CD4-positive, CD25-positive, alpha-beta regulatory T cell (primary cell): ENCODE measurements at regions not wholly inside any gene's neighbourhood (a gene's known extent, or its start where the extent isn't known, plus 50 kb on each side); places are given as distances from the start of the nearest gene placed in this dataset.

Experiments
- ATAC-seq, 2 donors: fragments of 150-1000 bp; cut with Tn5 transposase; one replicate each; pipeline ENCODE4 v1.10.0; 2021; ENCODE audit warnings: low read depth in 2 of 2, moderate number of reproducible peaks in 2 of 2, moderate library complexity in 1 of 2
- DNase-seq, 3 donors: peaks; one replicate each; pipeline versions ENCODE4 v3.0.0 to v3.0.0-alpha.2; 2012 to 2022; ENCODE audit warnings: mixed read lengths in 1 of 3
- H3K27ac ChIP-seq: one replicate; pipeline ENCODE4 v1.7.0; 2013; ENCODE audit warnings: mild to moderate bottlenecking, low read length; ENCODE audit not compliant: insufficient read depth, poor library complexity, severe bottlenecking
- H3K27me3 ChIP-seq: one replicate; pipeline ENCODE4 v1.7.0; 2013; ENCODE audit warnings: low read length; ENCODE audit not compliant: control insufficient read depth, insufficient read depth
- H3K36me3 ChIP-seq: one replicate; pipeline ENCODE4 v1.7.0; 2013; ENCODE audit warnings: mild to moderate bottlenecking, low read length, moderate library complexity; ENCODE audit not compliant: control insufficient read depth, insufficient read depth
- H3K4me1 ChIP-seq: 2 replicates; pipeline ENCODE4 v1.7.0; 2013; ENCODE audit warnings: mild to moderate bottlenecking, low read length; ENCODE audit not compliant: insufficient read depth, control insufficient read depth, poor library complexity, severe bottlenecking
- H3K4me3 ChIP-seq: one replicate; pipeline ENCODE4 v1.7.0; 2013; ENCODE audit warnings: low read depth, mild to moderate bottlenecking, low read length, moderate library complexity
- H3K9me3 ChIP-seq, 2 experiments: 1 replicate in 1 of 2; 2 replicates in 1 of 2; pipeline ENCODE4 v1.7.0; 2013; ENCODE audit warnings: low read length in 2 of 2, mild to moderate bottlenecking in 1 of 2, moderate library complexity in 1 of 2; ENCODE audit not compliant: control insufficient read depth in 2 of 2
- H3K27ac Mint-ChIP-seq, 3 donors: one replicate each; pipeline ENCODE4 v1.8.0; 2020 to 2022; ENCODE audit warnings: mild to moderate bottlenecking in 3 of 3, mixed read lengths in 3 of 3, moderate library complexity in 2 of 3
- H3K27me3 Mint-ChIP-seq: one replicate; pipeline ENCODE4 v1.8.0; 2022; ENCODE audit warnings: mild to moderate bottlenecking, mixed read lengths
- H3K36me3 Mint-ChIP-seq: one replicate; pipeline ENCODE4 v1.8.0; 2020; ENCODE audit warnings: mixed read lengths
- H3K4me1 Mint-ChIP-seq, 4 donors: one replicate each; pipeline ENCODE4 v1.8.0; 2020 to 2022; ENCODE audit warnings: mixed read lengths in 4 of 4, mild to moderate bottlenecking in 1 of 4
- H3K4me3 Mint-ChIP-seq, 4 donors: one replicate each; pipeline ENCODE4 v1.8.0; 2020 to 2022; ENCODE audit warnings: mild to moderate bottlenecking in 4 of 4, mixed read lengths in 4 of 4, moderate library complexity in 3 of 4
- H3K9me3 Mint-ChIP-seq, 7 donors: one replicate each; pipeline ENCODE4 v1.8.0; 2020 to 2022; ENCODE audit warnings: mixed read lengths in 7 of 7, mild to moderate bottlenecking in 3 of 7, moderate library complexity in 2 of 7

DNA sequence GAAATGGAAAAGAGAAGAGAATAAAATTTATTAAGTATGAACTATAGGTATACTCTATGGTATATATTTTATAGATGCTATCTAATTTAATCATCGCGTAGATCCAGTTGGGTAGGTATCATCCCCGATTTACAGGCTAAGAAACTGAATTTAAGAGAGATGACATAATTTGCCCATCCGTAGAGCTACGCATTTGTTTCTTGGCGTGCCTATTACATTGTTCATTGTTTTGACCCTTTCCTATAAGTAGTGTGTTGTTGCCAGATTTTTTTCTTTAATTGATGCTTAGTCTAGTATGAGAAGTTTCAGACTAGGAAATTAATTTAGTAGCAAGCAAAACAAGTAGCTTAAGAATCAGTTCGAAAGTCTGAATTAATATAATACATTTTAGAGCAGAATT, 205.7 kb upstream of the NPSR1 start:
- H3K4me1 ChIP-seq: no peaks in the 10 kb centered on the region
- no peak overlapping the region for H3K4me3 ChIP-seq
- Mint-ChIP-seq H3K9me3 (peaks cover 0 to 7% (median 2%) of the 10 kb centered on the region in 7 donors), H3K36me3 (no peaks in the 10 kb centered on the region), H3K27ac (no peak overlapping the region), H3K27me3 (no peaks in the 10 kb centered on the region), H3K4me1 (no peaks in the 10 kb centered on the region), H3K4me3 (no peak overlapping the region)
- no peaks in the 10 kb centered on the region for H3K27me3 ChIP-seq
- no peak for DNase-seq
- no peaks in the 10 kb centered on the region for H3K36me3 ChIP-seq
- ATAC-seq: no peak
- no peaks in the 10 kb centered on the region for H3K9me3 ChIP-seq
- no peak overlapping the region for H3K27ac ChIP-seq

DNA sequence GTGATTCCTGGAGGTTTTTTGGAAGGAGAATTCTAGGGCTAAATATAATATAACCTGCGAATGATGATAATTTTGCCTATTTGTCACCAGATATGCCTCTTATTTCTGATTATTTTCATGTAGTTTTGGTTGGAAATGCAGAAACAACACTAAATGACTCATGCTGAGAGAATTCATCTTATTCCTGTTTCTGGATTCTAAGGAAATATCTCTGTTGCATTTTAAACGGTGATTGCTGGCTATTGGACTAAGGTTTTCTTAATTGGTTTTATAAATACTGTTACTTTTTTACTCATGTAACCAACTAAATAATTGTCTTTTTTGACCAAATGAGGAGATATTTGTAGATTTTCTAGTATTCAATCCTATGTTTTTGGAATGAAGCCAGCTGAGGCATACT, 204.9 kb upstream of the NPSR1 start:
- no peaks in the 10 kb centered on the region for H3K4me1 ChIP-seq
- Mint-ChIP-seq H3K9me3 (peaks cover 0 to 4% (median 2%) of the 10 kb centered on the region in 7 donors), H3K4me1 (no peaks in the 10 kb centered on the region), H3K4me3 (no peak overlapping the region), H3K27me3 (no peaks in the 10 kb centered on the region), H3K27ac (no peak overlapping the region), H3K36me3 (no peaks in the 10 kb centered on the region)
- DNase-seq (no peak), ATAC-seq (no peak)
- no peak overlapping the region for H3K27ac ChIP-seq
- H3K4me3 ChIP-seq: no peak overlapping the region
- H3K9me3 ChIP-seq: no peaks in the 10 kb centered on the region
- H3K27me3 ChIP-seq: no peaks in the 10 kb centered on the region
- H3K36me3 ChIP-seq: no peaks in the 10 kb centered on the region

DNA sequence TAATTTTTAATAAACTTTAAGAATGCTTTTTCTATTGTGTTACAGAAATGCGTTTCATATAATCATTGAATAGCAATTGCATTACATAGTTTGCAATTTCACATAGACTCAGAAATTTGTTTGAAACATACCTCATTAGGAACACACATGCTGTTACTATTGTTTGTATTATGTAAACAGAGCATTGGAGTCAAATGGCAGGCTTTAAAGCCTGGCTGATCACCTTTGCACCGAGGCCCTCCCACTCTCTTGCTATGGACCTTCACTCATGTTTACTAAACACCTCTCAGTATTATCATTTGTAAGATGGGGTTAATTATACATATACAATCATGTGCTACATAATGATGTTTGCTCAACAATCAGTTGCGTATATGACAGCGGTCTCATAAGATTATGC, 203.6 kb upstream of the NPSR1 start:
- Mint-ChIP-seq H3K4me3 (no peak overlapping the region), H3K27ac (no peak overlapping the region), H3K4me1 (no peaks in the 10 kb centered on the region), H3K9me3 (peaks cover 0 to 4% (median 2%) of the 10 kb centered on the region in 7 donors), H3K27me3 (no peaks in the 10 kb centered on the region), H3K36me3 (no peaks in the 10 kb centered on the region)
- Histone ChIP-seq H3K36me3 (no peaks in the 10 kb centered on the region), H3K4me3 (no peak overlapping the region), H3K27me3 (no peaks in the 10 kb centered on the region), H3K9me3 (no peaks in the 10 kb centered on the region), H3K4me1 (no peaks in the 10 kb centered on the region), H3K27ac (no peak overlapping the region)
- DNase-seq (no peak), ATAC-seq (no peak)

DNA sequence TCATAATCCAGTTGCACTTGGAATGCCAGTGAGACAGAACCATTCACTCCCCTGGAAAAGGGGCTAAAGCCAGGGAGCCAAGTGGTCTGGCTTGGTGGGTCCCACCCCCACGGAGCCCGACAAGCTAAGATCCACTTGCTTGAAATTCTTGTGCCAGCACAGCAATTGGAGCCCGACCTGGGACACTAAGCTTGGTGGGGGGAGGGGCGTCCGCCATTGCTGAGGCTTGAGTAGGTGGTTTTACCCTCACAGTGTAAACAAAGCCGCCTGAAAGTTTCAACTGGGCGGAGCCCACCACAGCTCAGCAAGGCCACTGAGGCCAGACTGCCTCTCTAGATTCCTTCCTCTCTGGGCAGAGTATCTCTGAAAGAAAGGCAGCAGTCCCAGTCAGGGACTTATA, 200.7 kb upstream of the NPSR1 start:
- no peaks in the 10 kb centered on the region for H3K9me3 ChIP-seq
- Mint-ChIP-seq H3K4me3 (no peak overlapping the region), H3K36me3 (no peaks in the 10 kb centered on the region), H3K27me3 (no peaks in the 10 kb centered on the region), H3K9me3 (peaks cover 0 to 6% (median 4%) of the 10 kb centered on the region in 7 donors), H3K27ac (no peak overlapping the region), H3K4me1 (no peaks in the 10 kb centered on the region)
- no peaks in the 10 kb centered on the region for H3K36me3 ChIP-seq
- DNase-seq (no peak), ATAC-seq (no peak)
- H3K4me3 ChIP-seq: no peak overlapping the region
- H3K27me3 ChIP-seq: no peaks in the 10 kb centered on the region
- H3K4me1 ChIP-seq: no peaks in the 10 kb centered on the region
- H3K27ac ChIP-seq: no peak overlapping the region

DNA sequence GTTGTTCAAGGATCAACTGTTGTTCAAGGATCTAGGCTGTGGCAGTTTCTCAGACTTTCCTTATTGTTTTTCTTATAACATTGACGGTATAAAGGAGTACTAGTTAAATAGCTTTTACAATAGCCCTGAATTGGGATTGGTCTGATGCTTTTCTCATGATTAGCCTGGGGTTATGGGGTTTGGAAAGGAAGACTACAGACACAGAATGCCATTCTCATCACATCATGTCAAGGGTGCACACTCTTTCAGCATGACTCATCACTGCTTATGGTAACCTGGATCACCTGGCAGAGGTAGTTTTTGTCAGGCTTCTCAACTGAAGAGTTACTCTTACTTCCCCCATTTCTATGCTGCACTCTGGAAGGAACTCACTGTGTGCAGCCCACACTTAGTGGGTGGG, 194.2 kb upstream of the NPSR1 start:
- no peak overlapping the region for H3K27ac Mint-ChIP-seq
- ATAC-seq (no peak), DNase-seq (no peak)
- no peak overlapping the region for H3K4me3 Mint-ChIP-seq
- peaks cover 0 to 7% (median 4%) of the 10 kb centered on the region in 7 donors for H3K9me3 Mint-ChIP-seq
- H3K36me3 Mint-ChIP-seq: no peaks in the 10 kb centered on the region
- Histone ChIP-seq H3K4me3 (no peak overlapping the region), H3K9me3 (no peaks in the 10 kb centered on the region), H3K27me3 (no peaks in the 10 kb centered on the region), H3K36me3 (no peaks in the 10 kb centered on the region), H3K27ac (no peak overlapping the region), H3K4me1 (no peaks in the 10 kb centered on the region)
- H3K27me3 Mint-ChIP-seq: no peaks in the 10 kb centered on the region
- no peaks in the 10 kb centered on the region for H3K4me1 Mint-ChIP-seq

DNA sequence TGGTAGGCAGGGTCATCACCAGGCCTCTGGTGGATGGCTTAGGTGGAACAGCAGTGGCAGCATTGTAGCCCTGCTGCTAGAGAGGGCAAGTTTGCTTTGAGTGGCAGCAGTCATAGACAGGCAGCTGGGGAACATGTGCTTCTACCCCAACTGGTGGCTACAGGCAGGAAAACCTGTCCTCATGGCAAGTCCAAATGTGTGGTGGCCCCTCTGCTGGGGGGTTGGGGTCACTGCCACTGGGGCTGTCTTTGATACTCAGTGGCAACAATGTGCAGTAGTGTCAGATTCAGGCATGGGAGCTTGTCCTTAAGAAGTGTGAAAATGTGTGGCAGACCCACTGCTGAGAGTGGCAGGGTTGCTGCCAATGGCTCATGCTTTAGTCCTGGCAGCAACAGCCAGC, 186.2 kb upstream of the NPSR1 start:
- Mint-ChIP-seq H3K36me3 (no peaks in the 10 kb centered on the region), H3K4me3 (no peak overlapping the region), H3K9me3 (peaks cover 0 to 18% (median 7%) of the 10 kb centered on the region in 7 donors), H3K4me1 (no peaks in the 10 kb centered on the region), H3K27ac (no peak overlapping the region), H3K27me3 (no peaks in the 10 kb centered on the region)
- Histone ChIP-seq H3K4me3 (no peak overlapping the region), H3K4me1 (no peaks in the 10 kb centered on the region), H3K9me3 (peaks cover 6 to 7% of the 10 kb centered on the region in 2 experiments), H3K27me3 (no peaks in the 10 kb centered on the region), H3K27ac (no peak overlapping the region), H3K36me3 (no peaks in the 10 kb centered on the region)
- no peak for DNase-seq
- no peak for ATAC-seq

DNA sequence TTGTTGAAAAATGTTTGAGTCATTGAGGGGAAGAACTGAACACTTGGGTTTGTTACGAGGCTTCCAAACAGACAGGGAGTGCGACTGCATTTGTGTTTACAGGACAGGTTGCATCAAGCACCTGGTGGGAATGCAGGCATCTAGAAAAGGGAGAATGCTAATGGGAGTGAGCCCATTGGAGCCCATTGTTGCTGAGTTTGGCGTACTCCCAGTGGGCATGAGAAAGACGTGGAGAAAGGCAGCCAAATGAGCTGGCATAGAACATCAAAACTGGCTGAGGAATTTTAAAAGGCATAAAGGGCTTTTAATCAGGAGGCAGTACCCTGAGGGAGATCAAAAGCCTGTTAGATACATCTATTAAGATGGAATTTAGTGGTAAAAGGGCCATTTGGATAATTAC, 171.6 kb upstream of the NPSR1 start:
- Histone ChIP-seq H3K9me3 (no peaks in the 10 kb centered on the region), H3K4me1 (no peaks in the 10 kb centered on the region), H3K36me3 (no peaks in the 10 kb centered on the region), H3K27me3 (no peaks in the 10 kb centered on the region), H3K4me3 (no peak overlapping the region), H3K27ac (no peak overlapping the region)
- no peak for ATAC-seq
- Mint-ChIP-seq H3K4me3 (no peak overlapping the region), H3K36me3 (no peaks in the 10 kb centered on the region), H3K9me3 (peaks cover 0 to 19% (median 7%) of the 10 kb centered on the region in 7 donors), H3K27me3 (no peaks in the 10 kb centered on the region), H3K27ac (no peak overlapping the region), H3K4me1 (peaks cover 0 to 4% (median 0%) of the 10 kb centered on the region in 4 donors)
- DNase-seq: no peak

DNA sequence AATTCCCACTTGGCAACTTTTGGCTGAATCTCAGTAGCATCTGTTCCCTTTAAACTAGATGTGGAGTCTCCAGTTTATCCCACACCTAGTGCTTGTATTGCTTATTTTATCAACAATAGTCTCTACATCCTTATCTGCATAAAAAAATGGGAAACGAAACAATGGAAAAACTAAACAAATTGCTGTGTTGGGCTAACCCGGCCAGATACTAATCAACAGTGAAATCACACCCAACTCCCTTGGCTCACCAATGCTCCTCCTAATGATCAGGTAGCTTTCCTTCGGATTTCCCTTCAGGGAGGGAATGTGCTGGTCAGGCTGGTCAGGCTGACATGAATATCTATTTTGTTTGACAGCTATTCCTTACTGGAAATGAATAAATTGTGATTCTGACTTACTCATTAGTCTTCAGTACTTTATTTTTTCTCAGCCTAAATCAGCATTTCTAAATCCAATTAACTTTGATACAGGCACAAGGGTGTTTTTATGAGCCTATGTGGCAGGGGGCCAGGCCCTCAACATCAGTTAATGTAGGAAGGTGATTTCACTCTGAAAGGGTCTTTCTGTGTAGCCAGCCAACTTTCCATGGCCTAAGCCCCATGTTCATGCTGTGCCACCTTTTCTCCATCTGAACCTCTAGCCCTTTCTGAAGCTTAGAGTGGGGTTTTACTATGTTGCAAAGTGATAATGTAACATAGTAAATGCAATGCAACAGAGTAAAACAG, 170.5 kb upstream of the NPSR1 start:
- no peaks in the 10 kb centered on the region for H3K36me3 Mint-ChIP-seq
- Histone ChIP-seq H3K27ac (no peak overlapping the region), H3K27me3 (no peaks in the 10 kb centered on the region)

More for the DNA sequence above, 170.5 kb upstream of the NPSR1 start:
- Mint-ChIP-seq H3K27me3 (no peaks in the 10 kb centered on the region), H3K4me3 (no peak overlapping the region), H3K27ac (no peak overlapping the region), H3K9me3 (peaks cover 1 to 19% (median 7%) of the 10 kb centered on the region in 7 donors), H3K4me1 (peaks cover 0 to 4% (median 0%) of the 10 kb centered on the region in 4 donors)
- DNase-seq: no peak
- no peak for ATAC-seq
- Histone ChIP-seq H3K4me3 (no peak overlapping the region), H3K9me3 (no peaks in the 10 kb centered on the region), H3K4me1 (no peaks in the 10 kb centered on the region), H3K36me3 (no peaks in the 10 kb centered on the region)
